Endothelial cell of umbilical vein (primary cell): ENCODE measurements at regions not wholly inside any gene's neighbourhood (a gene's known extent, or its start where the extent isn't known, plus 50 kb on each side); places are given as distances from the start of the nearest gene placed in this dataset.

Experiments used
- BruUV-seq: library from RNA; stranded (reverse); fragments of 400-500 nt; replicated peaks from 2 replicates; lab custom pipeline; 2021; lab: Mats Ljungman, UMichigan
- CTCF ChIA-PET: fragments of 300-600, 350-600 bp; sonication (Branson Sonifier 250); formaldehyde crosslinking; loops from one replicate; lab custom pipeline; 2021; ENCODE audit warnings: antibody characterized with exemption, inconsistent platforms; lab: Charles Lee
- POLR2A ChIA-PET: fragments of 300-600, 350-600 bp; sonication (Branson Sonifier 250); formaldehyde crosslinking; loops from one replicate; lab custom pipeline; 2021; ENCODE audit warnings: antibody characterized with exemption, inconsistent platforms; lab: Charles Lee
- DNase-seq: peaks from one replicate; pipeline ENCODE4 v3.0.0-alpha.2; 2011; ENCODE audit warnings: low read depth, low spot score
- FAIRE-seq: peaks from 2 replicates; lab custom pipeline; 2011; peaks lifted over from hg19 to GRCh38; lab: Jason Lieb, UNC
- H2AFZ ChIP-seq: 2 replicates; pipeline ENCODE4 v1.6.0; 2012; ENCODE audit warnings: low read depth, low read length, control low read depth, inconsistent platforms
- H3K27ac ChIP-seq: 2 replicates; pipeline ENCODE4 v1.5.1; 2011; ENCODE audit warnings: low read depth, mild to moderate bottlenecking, control low read depth, low read length, moderate library complexity; ENCODE audit not compliant: insufficient read depth
- H3K27me3 ChIP-seq, 2 experiments: 2 replicates each; pipeline versions ENCODE4 v1.6.0 to v1.6.1; 2011; ENCODE audit warnings: low read length in 2 of 2, mixed read lengths in 1 of 2; ENCODE audit not compliant: control insufficient read depth in 2 of 2, insufficient read depth in 2 of 2
- H3K36me3 ChIP-seq, 2 experiments: 2 replicates in 1 of 2; 3 replicates in 1 of 2; pipeline ENCODE4 v1.5.1; 2011; ENCODE audit warnings: low read length in 2 of 2, mild to moderate bottlenecking in 1 of 2, moderate library complexity in 1 of 2; ENCODE audit not compliant: control insufficient read depth in 2 of 2, insufficient read depth in 2 of 2; ENCODE audit errors: extremely low read depth in 1 of 2
- H3K4me1 ChIP-seq: 3 replicates; pipeline ENCODE4 v1.5.1; 2011; ENCODE audit warnings: mild to moderate bottlenecking, low read length; ENCODE audit not compliant: control insufficient read depth, insufficient read depth; ENCODE audit errors: extremely low read depth
- H3K4me2 ChIP-seq: 2 replicates; pipeline ENCODE4 v1.6.1; 2011; ENCODE audit warnings: low read length, control low read depth, mixed read lengths; ENCODE audit not compliant: insufficient read depth
- H3K4me3 ChIP-seq, 3 experiments: fragments of 200-600 bp in 1 of 3; sonication (generic), shearing (Covaris generic) in 1 of 3; replicated peaks in 1 of 3; 2 replicates each; pipeline ENCODE4 v1.5.1; 2011 to 2016; ENCODE audit warnings: control low read depth in 3 of 3, low read length in 3 of 3, mild to moderate bottlenecking in 2 of 3, inconsistent platforms in 1 of 3, low read depth in 1 of 3, moderate library complexity in 1 of 3; ENCODE audit not compliant: insufficient read depth in 1 of 3
- H3K79me2 ChIP-seq: 2 replicates; pipeline ENCODE4 v1.6.0; 2012; ENCODE audit warnings: low read length, inconsistent platforms; ENCODE audit not compliant: control insufficient read depth, insufficient read depth
- H3K9ac ChIP-seq: replicated peaks from 2 replicates; pipeline ENCODE3; 2011; ENCODE audit warnings: low read length, control low read depth; ENCODE audit not compliant: insufficient read depth; ENCODE audit errors: extremely low read depth
- H3K9me1 ChIP-seq: replicated peaks from 3 replicates; pipeline ENCODE4 v1.6.0; 2011; ENCODE audit warnings: mild to moderate bottlenecking, low read length; ENCODE audit not compliant: control insufficient read depth, insufficient read depth; ENCODE audit errors: extremely low read depth
- H3K9me3 ChIP-seq: replicated peaks from 2 replicates; pipeline ENCODE4 v1.5.1; 2012; ENCODE audit warnings: low read length, inconsistent platforms; ENCODE audit not compliant: control insufficient read depth, insufficient read depth
- H4K20me1 ChIP-seq: replicated peaks from 2 replicates; pipeline ENCODE3; 2011; ENCODE audit warnings: mild to moderate bottlenecking, low read length; ENCODE audit not compliant: control insufficient read depth, insufficient read depth; ENCODE audit errors: extremely low read depth
- CTCF ChIP-seq, 2 donors: IDR thresholded peaks; 1 replicate in 1 of 2; 2 replicates in 1 of 2; pipeline ENCODE4 v1.5.1; 2011; ENCODE audit warnings: low read length in 2 of 2, mild to moderate bottlenecking in 2 of 2, moderate library complexity in 2 of 2, control low read depth in 1 of 2, inconsistent platforms in 1 of 2, low read depth in 1 of 2; ENCODE audit not compliant: insufficient read depth in 1 of 2; ENCODE audit errors: extremely low read depth in 1 of 2
- EZH2 ChIP-seq: IDR thresholded peaks from 2 replicates; pipeline ENCODE4 v1.6.1; 2012; ENCODE audit warnings: borderline replicate concordance, low read depth, mild to moderate bottlenecking, moderate library complexity, low read length, inconsistent platforms; ENCODE audit not compliant: severe bottlenecking
- FOS ChIP-seq: IDR thresholded peaks from 2 replicates; pipeline ENCODE4 v1.6.1; 2011; ENCODE audit warnings: mild to moderate bottlenecking, low read length, moderate library complexity, borderline replicate concordance; ENCODE audit not compliant: insufficient read depth
- GATA2 ChIP-seq: IDR thresholded peaks from 2 replicates; pipeline ENCODE4 v1.7.0; 2011; ENCODE audit warnings: low read depth, mild to moderate bottlenecking, moderate library complexity, mixed read lengths, low read length; ENCODE audit not compliant: insufficient read length, insufficient read depth
- JUN ChIP-seq: IDR thresholded peaks from 2 replicates; pipeline ENCODE4 v1.6.1; 2011; ENCODE audit warnings: borderline replicate concordance, low read depth; ENCODE audit not compliant: insufficient read length, insufficient read depth
- MAX ChIP-seq: IDR thresholded peaks from 2 replicates; pipeline ENCODE4 v1.6.1; 2011; ENCODE audit not compliant: insufficient read depth, insufficient read length
- MYC ChIP-seq: IDR thresholded peaks from one replicate; pipeline ENCODE4 v1.6.1; 2011; ENCODE audit warnings: mild to moderate bottlenecking, low read depth, low read length
- POLR2A ChIP-seq: IDR thresholded peaks from 2 replicates; pipeline ENCODE4 v1.6.1; 2012; ENCODE audit warnings: low read depth, mild to moderate bottlenecking, control low read depth, low read length
- POLR2AphosphoS5 ChIP-seq: IDR thresholded peaks from 2 replicates; pipeline ENCODE4 v1.6.1; 2012; ENCODE audit warnings: low read depth, mild to moderate bottlenecking, control low read depth, low read length, moderate library complexity; ENCODE audit not compliant: insufficient read depth
- dilution Hi-C: fragments of 300-500 bp; cut with MboI; formaldehyde crosslinking; loops from one replicate; pipeline ENCODE4 v1.15.0; 2019; ENCODE audit warnings: low sequenced_read_pairs; ENCODE audit not compliant: extremely low pct_ligation_motif_present
- intact Hi-C: fragments of 100-400 bp; cut with micrococcal nuclease; formaldehyde crosslinking; loops from one replicate; pipeline ENCODE4 v1.10.0; 2022

- DNase-seq, result no peak
- POLR2A ChIA-PET, result no interaction called here
- CTCF ChIA-PET, result interaction anchor here (1.2 kb wide), 1 partner anchor 14 kb away, joined by 5 read pairs; no protein-coding TSS in a partner anchor
- Histone ChIP-seq H3K4me3 (no peak overlapping the region), H3K79me2 (no peaks in the 10 kb centered on the region), H3K9me1 (no peaks in the 10 kb centered on the region), H2AFZ (no peak overlapping the region), H3K4me1 (no peaks in the 10 kb centered on the region), H3K36me3 (no peaks in the 10 kb centered on the region), H4K20me1 (no peaks in the 10 kb centered on the region), H3K27ac (no peak overlapping the region), H3K4me2 (no peak overlapping the region), H3K27me3 (no peaks in the 10 kb centered on the region), H3K9ac (no peak overlapping the region), H3K9me3 (no peaks in the 10 kb centered on the region)
- TF ChIP-seq POLR2A (no peak), MYC (no peak)
- dilution Hi-C loops (no loop called here), intact Hi-C loops (no loop called here)
- BruUV-seq, result no TSS peak
- FAIRE-seq, result no peak
These were observed 188.2 kb upstream of the RFC3 start for GRCh38 chr13:33629605-33630360.

- no peak for DNase-seq
- no peak overlapping the region for H2AFZ ChIP-seq
- H3K27me3 ChIP-seq, result no peaks in the 10 kb centered on the region
- H4K20me1 ChIP-seq, result no peaks in the 10 kb centered on the region
- no peak overlapping the region for H3K4me3 ChIP-seq
- H3K4me2 ChIP-seq, result no peak overlapping the region
- H3K36me3 ChIP-seq, result no peaks in the 10 kb centered on the region
- no peak overlapping the region for H3K27ac ChIP-seq
- intact Hi-C loops (no loop called here), dilution Hi-C loops (no loop called here)
- no TSS peak for BruUV-seq
- TF ChIP-seq MAX (no peak), MYC (no peak), POLR2A (no peak), POLR2AphosphoS5 (no peak), GATA2 (no peak), CTCF (IDR thresholded peaks at IDR 0.05; ENCODE audit: extremely low read depth in 1 of 2, insufficient read depth in 1 of 2, low read depth in 1 of 2, low read length in 2 of 2) (no peak), EZH2 (no peak), JUN (no peak), FOS (no peak)
- POLR2A ChIA-PET, result no interaction called here
- no peak for FAIRE-seq
- no peaks in the 10 kb centered on the region for H3K79me2 ChIP-seq
- H3K9me3 ChIP-seq, result no peaks in the 10 kb centered on the region
- CTCF ChIA-PET, result no interaction called here
- H3K9ac ChIP-seq, result no peak overlapping the region
- no peaks in the 10 kb centered on the region for H3K4me1 ChIP-seq
- H3K9me1 ChIP-seq, result no peaks in the 10 kb centered on the region
These were observed 184.0 kb upstream of the RFC3 start for GRCh38 chr13:33633701-33634545.
